IPS-18a (cell line): ENCODE measurements at regions not wholly inside any gene's neighbourhood (a gene's known extent, or its start where the extent isn't known, plus 50 kb on each side); places are given as distances from the start of the nearest gene placed in this dataset.

Experiments
- H3K27ac ChIP-seq: one replicate; pipeline ENCODE4 v1.5.1; 2013; ENCODE audit warnings: low read length
- H3K27me3 ChIP-seq: one replicate; pipeline ENCODE4 v1.6.1; 2013; ENCODE audit warnings: mild to moderate bottlenecking, low read length; ENCODE audit not compliant: control insufficient read depth, insufficient read depth
- H3K36me3 ChIP-seq: one replicate; pipeline ENCODE4 v1.6.1; 2013; ENCODE audit warnings: low read depth, low read length; ENCODE audit not compliant: control insufficient read depth
- H3K4me1 ChIP-seq: one replicate; pipeline ENCODE4 v1.6.1; 2013; ENCODE audit warnings: low read depth, low read length; ENCODE audit not compliant: control insufficient read depth
- H3K4me3 ChIP-seq: one replicate; pipeline ENCODE4 v1.5.1; 2013; ENCODE audit warnings: low read length
- H3K9ac ChIP-seq: one replicate; pipeline ENCODE4 v1.6.1; 2013; ENCODE audit warnings: mild to moderate bottlenecking, low read length, moderate library complexity
- H3K9me3 ChIP-seq: one replicate; pipeline ENCODE4 v1.6.1; 2013; ENCODE audit warnings: low read depth, low read length; ENCODE audit not compliant: control insufficient read depth

- Histone ChIP-seq H3K27me3 (peaks cover 12% of the 10 kb centered on the region), H3K27ac (no peak overlapping the region), H3K36me3 (no peaks in the 10 kb centered on the region), H3K9ac (no peak overlapping the region), H3K9me3 (no peaks in the 10 kb centered on the region), H3K4me3 (no peak overlapping the region), H3K4me1 (peaks cover 17% of the 10 kb centered on the region)
Measured at GRCh38 chr14:101071493-101071906, 168.0 kb upstream of the RTL1 start.

- no peaks in the 10 kb centered on the region for H3K36me3 ChIP-seq
- no peak overlapping the region for H3K27ac ChIP-seq
- H3K27me3 ChIP-seq, result peaks cover 18% of the 10 kb centered on the region
- no peak overlapping the region for H3K4me3 ChIP-seq
- no peak overlapping the region for H3K9ac ChIP-seq
- peaks cover 21% of the 10 kb centered on the region for H3K4me1 ChIP-seq
- H3K9me3 ChIP-seq, result no peaks in the 10 kb centered on the region
Measured at GRCh38 chr14:101072070-101072469, 168.5 kb upstream of the RTL1 start.

- no peaks in the 10 kb centered on the region for H3K36me3 ChIP-seq
- no peak overlapping the region for H3K27ac ChIP-seq
- no peak overlapping the region for H3K9ac ChIP-seq
- no peaks in the 10 kb centered on the region for H3K9me3 ChIP-seq
- no peak overlapping the region for H3K4me3 ChIP-seq
- peaks cover 21% of the 10 kb centered on the region for H3K4me1 ChIP-seq
- H3K27me3 ChIP-seq, result peaks cover 23% of the 10 kb centered on the region
Measured at GRCh38 chr14:101072531-101072930, 169.0 kb upstream of the RTL1 start.

GRCh38 chr14:101072945-101073597, 169.5 kb upstream of the RTL1 start:
- Histone ChIP-seq H3K36me3 (no peaks in the 10 kb centered on the region), H3K4me3 (peak overlapping the region; percentile 14), H3K4me1 (peaks cover 21% of the 10 kb centered on the region), H3K27ac (no peak overlapping the region), H3K27me3 (peaks cover 25% of the 10 kb centered on the region), H3K9ac (no peak overlapping the region), H3K9me3 (no peaks in the 10 kb centered on the region)

DNA sequence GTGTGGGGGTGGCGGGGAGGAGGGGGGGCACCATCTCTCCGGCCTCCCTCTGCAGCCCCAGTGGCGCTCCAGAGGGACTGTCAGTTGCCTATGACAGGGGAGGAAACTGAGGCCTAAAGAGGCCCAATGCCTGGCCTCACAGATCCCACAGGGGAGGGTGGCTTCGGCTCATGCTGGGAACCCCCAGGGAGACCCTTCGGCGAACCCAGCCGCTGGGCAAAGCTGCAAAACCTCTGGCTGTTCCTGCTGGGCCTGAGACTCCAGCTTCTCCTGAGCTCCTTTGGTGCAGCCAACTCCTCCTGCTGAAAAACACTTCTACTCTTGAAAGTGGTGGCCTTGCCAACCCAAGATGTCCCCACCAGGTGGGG, 170.1 kb upstream of the RTL1 start:
- Histone ChIP-seq H3K27ac (no peak overlapping the region), H3K9ac (no peak overlapping the region), H3K36me3 (no peaks in the 10 kb centered on the region), H3K4me3 (no peak overlapping the region), H3K4me1 (peaks cover 21% of the 10 kb centered on the region), H3K27me3 (peaks cover 28% of the 10 kb centered on the region), H3K9me3 (no peaks in the 10 kb centered on the region)

GRCh38 chr14:101074196-101075024, 170.9 kb upstream of the RTL1 start:
- Histone ChIP-seq H3K27me3 (peaks cover 30% of the 10 kb centered on the region), H3K27ac (no peak overlapping the region), H3K4me3 (no peak overlapping the region), H3K9me3 (no peaks in the 10 kb centered on the region), H3K36me3 (no peaks in the 10 kb centered on the region), H3K9ac (no peak overlapping the region), H3K4me1 (peaks cover 21% of the 10 kb centered on the region)

GRCh38 chr14:101075025-101075800, 171.7 kb upstream of the RTL1 start:
- H3K9me3 ChIP-seq, result no peaks in the 10 kb centered on the region
- no peak overlapping the region for H3K9ac ChIP-seq
- H3K4me3 ChIP-seq, result no peak overlapping the region
- H3K36me3 ChIP-seq, result no peaks in the 10 kb centered on the region
- H3K27me3 ChIP-seq, result peaks cover 30% of the 10 kb centered on the region
- H3K4me1 ChIP-seq, result peaks cover 21% of the 10 kb centered on the region
- H3K27ac ChIP-seq, result no peak overlapping the region

DNA sequence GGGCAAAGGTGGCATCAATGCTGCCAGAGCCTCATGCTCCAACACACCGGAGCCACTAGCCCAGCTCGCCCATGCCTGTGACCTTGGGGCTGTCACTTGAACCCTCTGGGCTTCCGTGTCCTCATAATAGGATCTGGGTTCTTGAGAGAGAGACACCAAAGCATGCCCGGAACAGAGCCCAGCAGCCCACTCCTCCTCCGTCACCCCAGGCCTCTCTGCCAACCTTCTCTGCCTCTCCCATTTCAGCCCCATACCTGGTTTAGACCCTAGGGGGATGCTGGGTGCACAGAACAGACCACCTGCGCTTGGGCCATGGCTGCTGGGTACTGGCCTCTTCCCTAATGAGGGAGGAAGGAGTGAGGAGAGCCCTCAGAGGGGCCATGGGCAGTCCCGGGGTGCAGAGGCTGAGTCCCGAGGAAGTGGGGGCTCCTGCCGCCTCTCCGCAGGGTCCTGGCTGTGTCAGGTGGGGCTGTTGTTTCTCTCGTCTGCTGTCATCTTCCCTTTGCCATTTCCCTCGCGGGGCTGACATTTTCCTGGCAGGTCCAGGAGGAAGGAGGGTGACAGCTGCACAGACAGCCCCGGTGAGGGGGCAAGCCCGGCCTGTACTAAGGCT, 172.4 kb upstream of the RTL1 start:
- Histone ChIP-seq H3K9ac (no peak overlapping the region), H3K4me3 (no peak overlapping the region), H3K27ac (no peak overlapping the region), H3K27me3 (peaks cover 30% of the 10 kb centered on the region), H3K4me1 (peaks cover 21% of the 10 kb centered on the region), H3K9me3 (no peaks in the 10 kb centered on the region), H3K36me3 (no peaks in the 10 kb centered on the region)

- H3K4me3 ChIP-seq, result peak overlapping the region; percentile 59
- no peaks in the 10 kb centered on the region for H3K36me3 ChIP-seq
- H3K9me3 ChIP-seq, result no peaks in the 10 kb centered on the region
- H3K27me3 ChIP-seq, result peaks cover 30% of the 10 kb centered on the region
- peaks cover 21% of the 10 kb centered on the region for H3K4me1 ChIP-seq
- H3K27ac ChIP-seq, result no peak overlapping the region
- no peak overlapping the region for H3K9ac ChIP-seq
Measured at GRCh38 chr14:101076451-101077198, 173.1 kb upstream of the RTL1 start.

- Histone ChIP-seq H3K27ac (no peak overlapping the region), H3K9me3 (no peaks in the 10 kb centered on the region), H3K36me3 (no peaks in the 10 kb centered on the region), H3K9ac (no peak overlapping the region), H3K27me3 (peaks cover 30% of the 10 kb centered on the region), H3K4me1 (peaks cover 15% of the 10 kb centered on the region), H3K4me3 (peak overlapping the region; percentile 59)
Measured at GRCh38 chr14:101077481-101078074, 174.1 kb upstream of the RTL1 start.
